ENCODE measurements at regions not wholly inside any gene's neighbourhood (a gene's known extent, or its start where the extent isn't known, plus 50 kb on each side); places are given as distances from the start of the nearest gene placed in this dataset.

- no peak for TF ChIP-seq POLR2A (IDR thresholded peaks at IDR 0.05; ENCODE audit: extremely low read depth, insufficient read length)
- TF ChIP-seq, protein P1, sequence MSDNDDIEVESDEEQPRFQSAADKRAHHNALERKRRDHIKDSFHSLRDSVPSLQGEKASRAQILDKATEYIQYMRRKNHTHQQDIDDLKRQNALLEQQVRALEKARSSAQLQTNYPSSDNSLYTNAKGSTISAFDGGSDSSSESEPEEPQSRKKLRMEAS (IDR thresholded peaks at IDR 0.05; ENCODE audit: low read depth, low read length): no peak
- TF ChIP-seq, protein P2, sequence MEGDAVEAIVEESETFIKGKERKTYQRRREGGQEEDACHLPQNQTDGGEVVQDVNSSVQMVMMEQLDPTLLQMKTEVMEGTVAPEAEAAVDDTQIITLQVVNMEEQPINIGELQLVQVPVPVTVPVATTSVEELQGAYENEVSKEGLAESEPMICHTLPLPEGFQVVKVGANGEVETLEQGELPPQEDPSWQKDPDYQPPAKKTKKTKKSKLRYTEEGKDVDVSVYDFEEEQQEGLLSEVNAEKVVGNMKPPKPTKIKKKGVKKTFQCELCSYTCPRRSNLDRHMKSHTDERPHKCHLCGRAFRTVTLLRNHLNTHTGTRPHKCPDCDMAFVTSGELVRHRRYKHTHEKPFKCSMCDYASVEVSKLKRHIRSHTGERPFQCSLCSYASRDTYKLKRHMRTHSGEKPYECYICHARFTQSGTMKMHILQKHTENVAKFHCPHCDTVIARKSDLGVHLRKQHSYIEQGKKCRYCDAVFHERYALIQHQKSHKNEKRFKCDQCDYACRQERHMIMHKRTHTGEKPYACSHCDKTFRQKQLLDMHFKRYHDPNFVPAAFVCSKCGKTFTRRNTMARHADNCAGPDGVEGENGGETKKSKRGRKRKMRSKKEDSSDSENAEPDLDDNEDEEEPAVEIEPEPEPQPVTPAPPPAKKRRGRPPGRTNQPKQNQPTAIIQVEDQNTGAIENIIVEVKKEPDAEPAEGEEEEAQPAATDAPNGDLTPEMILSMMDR (IDR thresholded peaks at IDR 0.05; ENCODE audit: low read depth, low read length): no peak
Observed at GRCh38 chr21:28172376-28172775, 820.3 kb downstream of the LTN1 start.

Measured in NB4 (cell line).